ENCODE measurements at regions not wholly inside any gene's neighbourhood (a gene's known extent, or its start where the extent isn't known, plus 50 kb on each side); places are given as distances from the start of the nearest gene placed in this dataset.

- no peak for DNase-seq (ENCODE audit: low read depth)
- TF ChIP-seq, protein P1, sequence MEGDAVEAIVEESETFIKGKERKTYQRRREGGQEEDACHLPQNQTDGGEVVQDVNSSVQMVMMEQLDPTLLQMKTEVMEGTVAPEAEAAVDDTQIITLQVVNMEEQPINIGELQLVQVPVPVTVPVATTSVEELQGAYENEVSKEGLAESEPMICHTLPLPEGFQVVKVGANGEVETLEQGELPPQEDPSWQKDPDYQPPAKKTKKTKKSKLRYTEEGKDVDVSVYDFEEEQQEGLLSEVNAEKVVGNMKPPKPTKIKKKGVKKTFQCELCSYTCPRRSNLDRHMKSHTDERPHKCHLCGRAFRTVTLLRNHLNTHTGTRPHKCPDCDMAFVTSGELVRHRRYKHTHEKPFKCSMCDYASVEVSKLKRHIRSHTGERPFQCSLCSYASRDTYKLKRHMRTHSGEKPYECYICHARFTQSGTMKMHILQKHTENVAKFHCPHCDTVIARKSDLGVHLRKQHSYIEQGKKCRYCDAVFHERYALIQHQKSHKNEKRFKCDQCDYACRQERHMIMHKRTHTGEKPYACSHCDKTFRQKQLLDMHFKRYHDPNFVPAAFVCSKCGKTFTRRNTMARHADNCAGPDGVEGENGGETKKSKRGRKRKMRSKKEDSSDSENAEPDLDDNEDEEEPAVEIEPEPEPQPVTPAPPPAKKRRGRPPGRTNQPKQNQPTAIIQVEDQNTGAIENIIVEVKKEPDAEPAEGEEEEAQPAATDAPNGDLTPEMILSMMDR (IDR thresholded peaks at IDR 0.05; ENCODE audit: low read depth, low read length, missing control alignments) = no peak
- no peak overlapping the region for H3K4me3 ChIP-seq (ENCODE audit: low read depth, low read length)
- in situ Hi-C loops (cut with HindIII; ENCODE audit: low sequenced_read_pairs) = no loop called here
Observed at GRCh38 chr9:87076825-87077224, 129.5 kb upstream of the GAS1 start.

DNA sequence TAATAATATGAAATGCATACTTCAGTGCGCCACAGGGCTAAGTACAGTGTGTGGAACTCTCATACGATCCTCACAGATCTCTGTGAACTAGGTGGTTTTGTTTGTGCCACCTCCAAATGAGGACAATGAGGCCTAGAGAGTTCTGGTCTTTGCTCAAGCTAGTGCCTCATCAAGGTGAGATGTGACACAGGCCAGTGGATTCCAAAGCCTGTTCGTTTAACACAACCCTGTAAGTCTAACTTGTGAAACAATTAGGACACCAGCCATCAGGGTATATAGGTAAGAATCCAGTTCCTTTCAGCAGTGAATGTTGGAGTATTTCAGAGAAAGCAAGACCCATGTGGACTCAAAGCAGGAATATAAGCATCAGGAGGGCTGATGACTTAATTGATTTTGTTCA lies 130.7 kb upstream of the GAS1 start:
- no peak for DNase-seq (ENCODE audit: low read depth)
- no peak overlapping the region for H3K4me3 ChIP-seq (ENCODE audit: low read depth, low read length)
- in situ Hi-C loops (cut with HindIII; ENCODE audit: low sequenced_read_pairs) = no loop called here
- TF ChIP-seq, protein P1 (IDR thresholded peaks at IDR 0.05; ENCODE audit: low read depth, low read length, missing control alignments) = no peak

- TF ChIP-seq, protein P1 (IDR thresholded peaks at IDR 0.05; ENCODE audit: low read depth, low read length, missing control alignments) = no peak
- DNase-seq (ENCODE audit: low read depth) = no peak
- no peak overlapping the region for H3K4me3 ChIP-seq (ENCODE audit: low read depth, low read length)
- in situ Hi-C loops (cut with HindIII; ENCODE audit: low sequenced_read_pairs) = no loop called here
Observed at GRCh38 chr9:87080512-87081264, 133.4 kb upstream of the GAS1 start.

- TF ChIP-seq, protein P1 (IDR thresholded peaks at IDR 0.05; ENCODE audit: low read depth, low read length, missing control alignments) = no peak
- no peak for DNase-seq (ENCODE audit: low read depth)
- H3K4me3 ChIP-seq (ENCODE audit: low read depth, low read length) = no peak overlapping the region
- in situ Hi-C loops (cut with HindIII; ENCODE audit: low sequenced_read_pairs) = no loop called here
Observed at GRCh38 chr9:87081503-87081902, 134.2 kb upstream of the GAS1 start.

- no peak for DNase-seq (ENCODE audit: low read depth)
- no peak overlapping the region for H3K4me3 ChIP-seq (ENCODE audit: low read depth, low read length)
- TF ChIP-seq, protein P1 (IDR thresholded peaks at IDR 0.05; ENCODE audit: low read depth, low read length, missing control alignments) = no peak
- in situ Hi-C loops (cut with HindIII; ENCODE audit: low sequenced_read_pairs) = no loop called here
Observed at GRCh38 chr9:87083986-87084385, 136.7 kb upstream of the GAS1 start.

GRCh38 chr9:87084407-87084806 lies 137.1 kb upstream of the GAS1 start:
- no peak overlapping the region for H3K4me3 ChIP-seq (ENCODE audit: low read depth, low read length)
- in situ Hi-C loops (cut with HindIII; ENCODE audit: low sequenced_read_pairs) = no loop called here
- no peak for DNase-seq (ENCODE audit: low read depth)
- TF ChIP-seq, protein P1 (IDR thresholded peaks at IDR 0.05; ENCODE audit: low read depth, low read length, missing control alignments) = no peak

All from astrocyte of the cerebellum (primary cell).